GM19438 (cell line): ENCODE measurements at regions not wholly inside any gene's neighbourhood (a gene's known extent, or its start where the extent isn't known, plus 50 kb on each side); places are given as distances from the start of the nearest gene placed in this dataset.

ENCODE experiments used
- ATAC-seq: cut with Tn5 transposase; IDR thresholded peaks from one replicate; pipeline ENCODE4 v1.9.1; 2021; ENCODE audit warnings: low read depth; ENCODE audit not compliant: unreplicated experiment

GRCh38 chr12:59014885-59015284, 94.6 kb upstream of the LRIG3 start:
- no peak for ATAC-seq

DNA sequence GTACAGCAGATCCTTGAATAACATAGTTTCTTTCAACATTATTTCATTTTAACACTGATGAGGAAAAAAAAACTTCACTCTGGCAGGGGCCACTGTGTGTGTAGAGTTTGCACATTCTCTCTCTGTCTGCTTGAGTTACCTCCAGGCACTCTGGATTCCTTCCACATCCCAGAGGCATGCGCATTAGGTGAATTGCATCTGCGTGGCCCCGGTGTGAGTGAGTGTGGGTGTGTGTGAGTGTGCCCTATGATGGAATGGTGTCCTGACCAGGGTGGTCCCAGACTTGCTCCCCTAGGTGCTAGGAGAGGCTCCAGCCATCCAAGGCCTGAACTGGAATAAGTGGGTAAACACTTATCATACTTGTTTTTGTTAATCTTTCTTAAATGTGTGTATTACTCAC, 90.6 kb upstream of the LRIG3 start:
- ATAC-seq: no peak

DNA sequence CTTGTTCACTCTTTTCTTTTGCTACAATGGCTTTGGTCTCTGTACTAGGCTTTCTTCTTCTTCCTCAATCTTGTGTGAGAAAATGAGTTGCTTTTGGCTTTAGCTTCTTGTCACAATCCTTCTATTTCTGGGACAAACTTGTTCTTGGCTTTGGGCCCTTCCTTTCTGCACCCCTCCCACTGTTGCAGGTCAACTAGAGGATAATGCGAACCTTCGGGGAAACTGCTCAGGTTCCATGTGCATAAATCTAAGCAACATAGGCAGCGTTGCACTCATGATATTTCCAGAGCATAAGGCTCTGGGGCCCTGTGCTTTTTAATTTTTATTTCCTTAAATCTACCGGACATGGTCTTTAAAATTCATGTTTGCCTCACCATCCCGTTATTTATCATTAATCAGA, 89.8 kb upstream of the LRIG3 start:
- ATAC-seq: no peak

- ATAC-seq: no peak
Observed at GRCh38 chr12:59007620-59008019, 87.3 kb upstream of the LRIG3 start.

- ATAC-seq: no peak
Observed at GRCh38 chr12:59005193-59005955, 85.1 kb upstream of the LRIG3 start.

GRCh38 chr12:59004456-59004855, 84.2 kb upstream of the LRIG3 start:
- no peak for ATAC-seq

- ATAC-seq: no peak
Observed at GRCh38 chr12:58995666-58996363, 75.5 kb upstream of the LRIG3 start.

DNA sequence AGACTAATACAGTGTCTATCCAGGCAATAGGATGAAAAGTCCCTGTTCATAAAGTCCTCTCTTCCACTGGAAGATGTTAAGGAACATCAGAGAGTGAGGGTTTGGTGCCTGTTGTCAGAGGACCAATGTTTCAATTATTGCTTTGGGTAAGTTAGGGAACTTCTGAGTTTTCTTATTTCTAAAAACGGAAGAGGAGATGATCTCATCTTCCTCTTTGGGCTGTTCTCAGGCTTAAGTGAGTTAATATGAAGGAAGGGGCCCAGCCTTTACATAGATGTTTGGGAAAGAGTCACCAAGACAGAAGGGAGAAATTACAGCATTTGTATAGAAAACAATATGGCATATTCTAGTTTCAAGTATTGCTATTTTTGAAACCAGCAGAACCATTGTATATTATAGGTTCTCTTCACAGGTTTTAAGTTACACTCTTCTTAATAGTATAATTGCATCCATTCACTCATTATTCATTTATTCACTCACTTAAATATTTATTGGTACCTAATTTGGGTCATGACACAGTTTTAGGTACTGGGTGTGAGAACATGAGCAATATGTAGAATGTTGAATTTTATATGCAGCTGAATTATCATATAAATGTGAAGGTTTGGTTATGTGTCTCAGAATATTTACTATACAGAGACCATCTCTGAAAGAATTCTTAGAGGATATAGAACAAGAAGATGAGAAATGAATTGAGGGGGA, 68.5 kb upstream of the LRIG3 start:
- no peak for ATAC-seq

DNA sequence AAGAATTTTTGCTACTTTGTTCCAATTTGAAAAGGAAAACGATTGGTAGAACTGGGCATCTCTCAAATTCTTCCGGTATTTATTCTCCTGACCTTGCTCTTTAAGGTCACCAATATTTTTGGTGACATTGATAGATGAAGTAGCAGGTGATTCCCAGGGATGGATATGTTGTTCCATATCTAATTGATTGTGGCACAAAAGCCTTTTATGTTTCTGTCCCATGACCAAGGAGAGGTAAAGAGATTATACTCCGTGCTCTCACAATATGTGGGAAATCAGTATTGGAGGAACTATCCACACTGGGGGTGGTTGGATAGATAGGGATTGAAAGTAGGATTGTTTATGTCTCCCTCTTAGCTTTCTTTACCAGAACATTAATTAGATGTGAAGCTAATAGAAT, 61.7 kb upstream of the LRIG3 start:
- no peak for ATAC-seq

- no peak for ATAC-seq
Observed at GRCh38 chr12:58980768-58981167, 60.5 kb upstream of the LRIG3 start.

DNA sequence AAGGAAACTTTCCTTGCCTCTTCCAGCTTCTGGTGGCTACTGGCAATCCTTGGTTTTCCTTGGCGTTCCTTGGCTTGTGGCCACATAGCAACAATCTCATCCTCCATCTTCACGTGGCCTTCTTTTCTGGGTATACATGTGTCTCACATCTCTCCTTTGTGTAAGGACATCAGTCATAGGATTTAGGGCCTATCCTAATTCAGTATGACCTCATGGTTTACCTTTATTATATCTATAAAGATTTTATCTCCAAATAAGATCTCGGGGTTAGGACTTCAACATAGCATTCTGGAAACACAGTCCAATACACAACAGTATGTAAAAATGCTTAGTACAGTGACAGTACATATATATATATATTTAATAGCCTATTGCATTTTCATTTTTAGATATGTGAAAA, 58.4 kb upstream of the LRIG3 start:
- no peak for ATAC-seq

DNA sequence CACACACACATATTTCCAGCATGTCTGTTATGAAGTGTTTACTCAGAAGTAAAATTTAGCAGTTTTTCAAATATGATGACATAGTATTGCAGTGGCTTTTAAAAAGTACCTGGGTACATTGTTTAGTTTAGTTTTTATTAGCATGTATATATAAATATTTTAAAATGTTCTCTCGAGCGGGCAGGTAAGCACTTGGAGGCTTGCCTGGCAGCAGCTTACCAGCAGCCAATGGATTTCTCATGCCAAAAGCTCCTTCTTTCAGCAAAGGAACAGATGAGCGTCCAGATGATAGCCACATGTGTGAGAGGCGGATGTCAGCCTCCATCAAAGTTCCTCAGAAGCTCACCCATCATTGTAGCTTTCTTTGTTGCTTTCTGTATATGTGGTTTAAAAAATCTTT, 57.2 kb upstream of the LRIG3 start:
- ATAC-seq: no peak

GRCh38 chr12:58976146-58976545, 55.8 kb upstream of the LRIG3 start:
- ATAC-seq: no peak
